GM12878 (cell line): ENCODE measurements at regions not wholly inside any gene's neighbourhood (a gene's known extent, or its start where the extent isn't known, plus 50 kb on each side); places are given as distances from the start of the nearest gene placed in this dataset.

Experiments
- ATAC-seq: fragments of 200-7000 bp; cut with Tn5 transposase; 3 replicates; pipeline ENCODE4 v1.9.1; 2020; ENCODE audit warnings: mild to moderate bottlenecking, moderate library complexity
- BruUV-seq: library from RNA; stranded (reverse); fragments of 400-500 nt; replicated peaks from 2 replicates; lab custom pipeline; 2021; lab: Mats Ljungman, UMichigan
- CTCF ChIA-PET: fragments of 300-600 bp; sonication (Branson Sonifier 250); formaldehyde crosslinking; extraction: SDS; loops from one replicate; lab custom pipeline; 2021; ENCODE audit warnings: inconsistent platforms; lab: Yijun Ruan, JAX
- POLR2A ChIA-PET: fragments of 350-600 bp; formaldehyde crosslinking; extraction: SDS; loops from one replicate; lab custom pipeline; 2021; ENCODE audit warnings: inconsistent platforms; lab: Charles Lee
- RAD21 ChIA-PET: fragments of 300-600 bp; sonication (Branson Sonifier 250); formaldehyde crosslinking; loops from one replicate; lab custom pipeline; 2023; ENCODE audit warnings: antibody characterized with exemption; ENCODE audit not compliant: unreplicated experiment; lab: Charles Lee
- SMC1A ChIA-PET: fragments of 300-600 bp; sonication (Branson Sonifier 250); formaldehyde crosslinking; loops from one replicate; lab custom pipeline; 2023; ENCODE audit not compliant: unreplicated experiment, uncharacterized antibody; lab: Charles Lee
- DNase-seq: peaks from one replicate; pipeline ENCODE4 v3.0.0-alpha.2; 2011; ENCODE audit warnings: low read depth, low spot score
- FAIRE-seq: peaks from 3 replicates; lab custom pipeline; 2011; peaks lifted over from hg19 to GRCh38; lab: Jason Lieb, UNC
- H2AFZ ChIP-seq: 2 replicates; pipeline ENCODE4 v1.6.0; 2011; ENCODE audit warnings: low read depth, low read length, control low read depth; ENCODE audit not compliant: control insufficient read depth
- H3K27ac ChIP-seq: 2 replicates; pipeline ENCODE4 v1.5.1; 2011; ENCODE audit warnings: control low read depth; ENCODE audit not compliant: control insufficient read depth, insufficient read depth
- H3K27me3 ChIP-seq, 2 experiments: replicated peaks in 1 of 2; 2 replicates each; pipeline versions ENCODE4 v1.6.0 to v1.6.1; 2011; ENCODE audit warnings: low read length in 1 of 2; ENCODE audit not compliant: control insufficient read depth in 2 of 2, insufficient read depth in 2 of 2
- H3K36me3 ChIP-seq, 2 experiments: 2 replicates each; pipeline ENCODE4 v1.5.1; 2011; ENCODE audit warnings: low read length in 1 of 2; ENCODE audit not compliant: control insufficient read depth in 2 of 2, insufficient read depth in 2 of 2
- H3K4me1 ChIP-seq: 2 replicates; pipeline ENCODE4 v1.6.1; 2011; ENCODE audit warnings: mild to moderate bottlenecking, low read length, moderate library complexity, mixed read lengths; ENCODE audit not compliant: control insufficient read depth, insufficient read depth
- H3K4me2 ChIP-seq: 2 replicates; pipeline ENCODE4 v1.6.0; 2011; ENCODE audit warnings: control low read depth; ENCODE audit not compliant: control insufficient read depth, insufficient read depth
- H3K4me3 ChIP-seq: fragments of 200-600 bp; sonication (generic); 2 replicates; pipeline ENCODE4 v1.5.1; 2016
- H3K79me2 ChIP-seq: 2 replicates; pipeline ENCODE4 v1.6.0; 2011; ENCODE audit warnings: low read length; ENCODE audit not compliant: control insufficient read depth, insufficient read depth
- H3K9ac ChIP-seq: 2 replicates; pipeline ENCODE4 v1.8.0; 2011; ENCODE audit warnings: low read length, control low read depth, mixed read lengths; ENCODE audit not compliant: control insufficient read depth, insufficient read depth
- H3K9me3 ChIP-seq: replicated peaks from 3 replicates; pipeline ENCODE4 v1.5.1; 2011; ENCODE audit warnings: mild to moderate bottlenecking, low read length; ENCODE audit not compliant: control insufficient read depth, insufficient read depth
- H4K20me1 ChIP-seq: 2 replicates; pipeline ENCODE4 v1.6.0; 2011; ENCODE audit not compliant: control insufficient read depth, insufficient read depth
- BACH1 ChIP-seq: fragments of 450-650 bp; IDR thresholded peaks from 2 replicates; pipeline ENCODE4 v1.6.1; 2017; ENCODE audit warnings: mild to moderate bottlenecking, borderline replicate concordance
- HDGF ChIP-seq: fragments of 450-650 bp; IDR thresholded peaks from 2 replicates; pipeline ENCODE4 v1.6.1; 2016; ENCODE audit warnings: antibody characterized with exemption
- MXI1 ChIP-seq: fragments of 150-350 bp; IDR thresholded peaks from 2 replicates; pipeline ENCODE4 v1.6.1; 2011; ENCODE audit warnings: low read depth, mild to moderate bottlenecking, inconsistent platforms, low read length, improper control_type of control experiment
- PAX8 ChIP-seq: fragments of 450-650 bp; IDR thresholded peaks from 2 replicates; pipeline ENCODE4 v1.6.1; 2017; ENCODE audit warnings: mild to moderate bottlenecking, moderate library complexity
- SIN3A ChIP-seq: IDR thresholded peaks from 2 replicates; pipeline ENCODE4 v1.6.1; 2012; ENCODE audit warnings: low read depth, low read length, improper control_type of control experiment
- SIX5 ChIP-seq: IDR thresholded peaks from 2 replicates; pipeline ENCODE4 v1.6.1; 2011; ENCODE audit warnings: mild to moderate bottlenecking, low read depth, low read length, moderate library complexity; ENCODE audit not compliant: severe bottlenecking
- SMAD1 ChIP-seq: fragments of 450-650 bp; IDR thresholded peaks from 2 replicates; pipeline ENCODE4 v1.6.1; 2018; ENCODE audit warnings: mild to moderate bottlenecking, low read depth; ENCODE audit not compliant: partially characterized antibody
- YBX1 ChIP-seq: fragments of 450-650 bp; IDR thresholded peaks from 2 replicates; pipeline ENCODE4 v1.6.1; 2016; ENCODE audit warnings: antibody characterized with exemption
- YY1 ChIP-seq: IDR thresholded peaks from 2 replicates; pipeline ENCODE4 v1.6.1; 2011; ENCODE audit warnings: low read depth, mild to moderate bottlenecking, low read length
- ZBTB11 ChIP-seq: fragments of 450-650 bp; formaldehyde crosslinking; IDR thresholded peaks from 2 replicates; pipeline ENCODE4 v1.5.0; 2022; ENCODE audit warnings: mild to moderate bottlenecking, missing genetic modification characterization
- ZBTB33 ChIP-seq: fragments of 450-650 bp; IDR thresholded peaks from 2 replicates; pipeline ENCODE4 v1.6.1; 2017; ENCODE audit warnings: mild to moderate bottlenecking
- ZNF24 ChIP-seq: fragments of 450-650 bp; IDR thresholded peaks from 2 replicates; pipeline ENCODE4 v1.6.1; 2017; ENCODE audit warnings: antibody characterized with exemption, mild to moderate bottlenecking
- WGBS: methylation state at CpG from one replicate; pipeline ENCODE4 v1.1.6; 2016; ENCODE audit warnings: low lambda C conversion rate; ENCODE audit not compliant: insufficient replicate concordance, insufficient coverage; ENCODE audit errors: missing lambda C conversion rate; 5-methylcytosine and 5-hydroxymethylcytosine counted together
- in situ Hi-C: fragments of 300-500 bp; cut with MboI; formaldehyde crosslinking; loops from 9 replicates; pipeline ENCODE4 v1.14.3; 2018; ENCODE audit warnings: mixed read lengths
- intact Hi-C: fragments of 100-400 bp; cut with micrococcal nuclease; formaldehyde crosslinking; loops from one replicate; pipeline ENCODE4 v1.14.2; 2022; ENCODE audit not compliant: unreplicated experiment

- BruUV-seq, result no TSS peak
- CTCF ChIA-PET, result no interaction called here
These were observed 975.6 kb downstream of the BRD1 start for GRCh38 chr22:48851933-48852549.

More at GRCh38 chr22:48851933-48852549, 975.6 kb downstream of the BRD1 start:
- Histone ChIP-seq H3K9me3 (no peaks in the 10 kb centered on the region; the same call in 2 of the 3 replicates), H4K20me1 (no peaks in the 10 kb centered on the region), H3K4me1 (no peaks in the 10 kb centered on the region), H3K27me3 (no peaks in the 10 kb centered on the region), H3K79me2 (no peaks in the 10 kb centered on the region), H3K9ac (no peak overlapping the region), H3K4me3 (no peak overlapping the region), H3K36me3 (no peaks in the 10 kb centered on the region), H3K27ac (no peak overlapping the region), H2AFZ (no peak overlapping the region), H3K4me2 (no peak overlapping the region)
- TF ChIP-seq YY1, result no peak
- TF ChIP-seq PAX8, result no peak
- no peak for TF ChIP-seq BACH1
- no peak for TF ChIP-seq ZBTB11 (CRISPR knock-in tag)
- no peak for TF ChIP-seq MXI1
- no peak for TF ChIP-seq ZNF24
- no peak for TF ChIP-seq HDGF
- no peak for TF ChIP-seq YBX1
- TF ChIP-seq SIX5, result no peak
- TF ChIP-seq ZBTB33, result no peak
- no peak for TF ChIP-seq SIN3A
- no peak for TF ChIP-seq SMAD1
- in situ Hi-C loops, result no loop called here
- ChIA-PET SMC1A (interaction anchor here (0.6 kb wide), 1 partner anchor 627 kb away, joined by 4 read pairs; no protein-coding TSS in a partner anchor), POLR2A (no interaction called here), RAD21 (no interaction called here)
- no peak for DNase-seq
- no peak for ATAC-seq
- FAIRE-seq, result no peak
- 49% methylated on average over 22 of the region's 22 CpGs for WGBS
- intact Hi-C loops, result no loop called here
